NCI-H226 (cell line): ENCODE measurements at regions not wholly inside any gene's neighbourhood (a gene's known extent, or its start where the extent isn't known, plus 50 kb on each side); places are given as distances from the start of the nearest gene placed in this dataset.

Experiments used
- DNase-seq: peaks from one replicate; pipeline ENCODE4 v3.0.0-alpha.2; 2015

- no peak for DNase-seq
Measured at GRCh38 chr4:142974328-142974727, 128.2 kb upstream of the INPP4B start.

GRCh38 chr4:142975618-142976017, 129.5 kb upstream of the INPP4B start:
- DNase-seq = no peak

- DNase-seq = no peak
Measured at GRCh38 chr4:142976482-142976881, 130.4 kb upstream of the INPP4B start.

- DNase-seq = no peak
Measured at GRCh38 chr4:142977182-142977581, 131.1 kb upstream of the INPP4B start.

GRCh38 chr4:142983065-142983464, 137.0 kb upstream of the INPP4B start:
- no peak for DNase-seq

GRCh38 chr4:142983589-142983988, 137.5 kb upstream of the INPP4B start:
- no peak for DNase-seq

GRCh38 chr4:142984871-142985585, 138.9 kb upstream of the INPP4B start:
- DNase-seq = no peak

- DNase-seq = no peak
Measured at GRCh38 chr4:143016171-143016570, 168.5 kb upstream of the USP38 start.

GRCh38 chr4:143017210-143017609, 167.5 kb upstream of the USP38 start:
- no peak for DNase-seq

GRCh38 chr4:143019351-143019750, 165.4 kb upstream of the USP38 start:
- DNase-seq = no peak

- no peak for DNase-seq
Measured at GRCh38 chr4:143021384-143021783, 163.3 kb upstream of the USP38 start.

- no peak for DNase-seq
Measured at GRCh38 chr4:143023239-143023918, 161.3 kb upstream of the USP38 start.

- DNase-seq = no peak
Measured at GRCh38 chr4:143025081-143025704, 159.5 kb upstream of the USP38 start.

GRCh38 chr4:143026459-143027170, 158.1 kb upstream of the USP38 start:
- DNase-seq = no peak

- no peak for DNase-seq
Measured at GRCh38 chr4:143035661-143036060, 149.1 kb upstream of the USP38 start.

- DNase-seq = no peak
Measured at GRCh38 chr4:143036443-143036842, 148.3 kb upstream of the USP38 start.

- no peak for DNase-seq
Measured at GRCh38 chr4:143046454-143046853, 138.3 kb upstream of the USP38 start.

GRCh38 chr4:143046906-143047305, 137.8 kb upstream of the USP38 start:
- no peak for DNase-seq

- DNase-seq = no peak
Measured at GRCh38 chr4:143054971-143055370, 129.7 kb upstream of the USP38 start.

- no peak for DNase-seq
Measured at GRCh38 chr4:143055997-143056396, 128.7 kb upstream of the USP38 start.

- no peak for DNase-seq
Measured at GRCh38 chr4:143071351-143071750, 113.4 kb upstream of the USP38 start.

- no peak for DNase-seq
Measured at GRCh38 chr4:143076723-143077122, 108.0 kb upstream of the USP38 start.

GRCh38 chr4:143082701-143083100, 102.0 kb upstream of the USP38 start:
- no peak for DNase-seq
